Glomerular endothelial cell (primary cell): ENCODE measurements at regions not wholly inside any gene's neighbourhood (a gene's known extent, or its start where the extent isn't known, plus 50 kb on each side); places are given as distances from the start of the nearest gene placed in this dataset.

ENCODE experiments used
- DNase-seq: peaks from one replicate; pipeline ENCODE4 v3.0.0-alpha.2; 2011; ENCODE audit warnings: low read depth, low spot score; ENCODE audit errors: extremely low read depth

- no peak for DNase-seq
Observed at GRCh38 chr3:115323380-115323779, 176.3 kb upstream of the ZBTB20 start.

GRCh38 chr3:115324056-115324455 is 177.0 kb upstream of the ZBTB20 start:
- no peak for DNase-seq

- no peak for DNase-seq
Observed at GRCh38 chr3:115325539-115325938, 178.5 kb upstream of the ZBTB20 start.

GRCh38 chr3:115330430-115330829 is 183.3 kb upstream of the ZBTB20 start:
- no peak for DNase-seq

GRCh38 chr3:115332998-115333397 is 185.9 kb upstream of the ZBTB20 start:
- DNase-seq = no peak

GRCh38 chr3:115336836-115337235 is 189.7 kb upstream of the ZBTB20 start:
- DNase-seq = no peak

GRCh38 chr3:115340586-115340985 is 193.5 kb upstream of the ZBTB20 start:
- DNase-seq = no peak

- no peak for DNase-seq
Observed at GRCh38 chr3:115341208-115341607, 194.1 kb upstream of the ZBTB20 start.

GRCh38 chr3:115347737-115348136 is 200.6 kb upstream of the ZBTB20 start:
- DNase-seq = no peak

GRCh38 chr3:115348412-115348811 is 201.3 kb upstream of the ZBTB20 start:
- DNase-seq = no peak

- no peak for DNase-seq
Observed at GRCh38 chr3:115348951-115349745, 202.1 kb upstream of the ZBTB20 start.

- no peak for DNase-seq
Observed at GRCh38 chr3:115350606-115351005, 203.5 kb upstream of the ZBTB20 start.

- no peak for DNase-seq
Observed at GRCh38 chr3:115351193-115351592, 204.1 kb upstream of the ZBTB20 start.

GRCh38 chr3:115354010-115354409 is 206.9 kb upstream of the ZBTB20 start:
- DNase-seq = no peak

- DNase-seq = no peak
Observed at GRCh38 chr3:115357456-115357855, 210.4 kb upstream of the ZBTB20 start.

GRCh38 chr3:115359536-115359935 is 212.4 kb upstream of the ZBTB20 start:
- no peak for DNase-seq

- no peak for DNase-seq
Observed at GRCh38 chr3:115361806-115362205, 214.7 kb upstream of the ZBTB20 start.

- no peak for DNase-seq
Observed at GRCh38 chr3:115363071-115363470, 216.0 kb upstream of the ZBTB20 start.

GRCh38 chr3:115369021-115369420 is 221.9 kb upstream of the ZBTB20 start:
- DNase-seq = no peak

- no peak for DNase-seq
Observed at GRCh38 chr3:115375362-115375761, 228.3 kb upstream of the ZBTB20 start.

GRCh38 chr3:115380883-115381572 is 233.9 kb upstream of the ZBTB20 start:
- DNase-seq = no peak

- DNase-seq = no peak
Observed at GRCh38 chr3:115381573-115381912, 234.5 kb upstream of the ZBTB20 start.
